ENCODE measurements at regions not wholly inside any gene's neighbourhood (a gene's known extent, or its start where the extent isn't known, plus 50 kb on each side); places are given as distances from the start of the nearest gene placed in this dataset.

- Histone ChIP-seq H3K27ac (ENCODE audit: poor library complexity, severe bottlenecking) (no peak overlapping the region), H3K36me3 (ENCODE audit: low read depth) (peaks cover 27% of the 10 kb centered on the region), H3K4me1 (ENCODE audit: insufficient read depth, poor library complexity, severe bottlenecking) (no peaks in the 10 kb centered on the region), H3K27me3 (ENCODE audit: insufficient read depth, poor library complexity, severe bottlenecking) (no peaks in the 10 kb centered on the region), H3K9me3 (ENCODE audit: severe bottlenecking) (peaks cover 4% of the 10 kb centered on the region), H3K4me3 (ENCODE audit: severe bottlenecking) (no peak overlapping the region)
- DNase-seq (ENCODE audit: low spot score) (no peak), ATAC-seq (ENCODE audit: low read depth) (no peak)
- TF ChIP-seq, protein P1, sequence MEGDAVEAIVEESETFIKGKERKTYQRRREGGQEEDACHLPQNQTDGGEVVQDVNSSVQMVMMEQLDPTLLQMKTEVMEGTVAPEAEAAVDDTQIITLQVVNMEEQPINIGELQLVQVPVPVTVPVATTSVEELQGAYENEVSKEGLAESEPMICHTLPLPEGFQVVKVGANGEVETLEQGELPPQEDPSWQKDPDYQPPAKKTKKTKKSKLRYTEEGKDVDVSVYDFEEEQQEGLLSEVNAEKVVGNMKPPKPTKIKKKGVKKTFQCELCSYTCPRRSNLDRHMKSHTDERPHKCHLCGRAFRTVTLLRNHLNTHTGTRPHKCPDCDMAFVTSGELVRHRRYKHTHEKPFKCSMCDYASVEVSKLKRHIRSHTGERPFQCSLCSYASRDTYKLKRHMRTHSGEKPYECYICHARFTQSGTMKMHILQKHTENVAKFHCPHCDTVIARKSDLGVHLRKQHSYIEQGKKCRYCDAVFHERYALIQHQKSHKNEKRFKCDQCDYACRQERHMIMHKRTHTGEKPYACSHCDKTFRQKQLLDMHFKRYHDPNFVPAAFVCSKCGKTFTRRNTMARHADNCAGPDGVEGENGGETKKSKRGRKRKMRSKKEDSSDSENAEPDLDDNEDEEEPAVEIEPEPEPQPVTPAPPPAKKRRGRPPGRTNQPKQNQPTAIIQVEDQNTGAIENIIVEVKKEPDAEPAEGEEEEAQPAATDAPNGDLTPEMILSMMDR (IDR thresholded peaks at IDR 0.05; ENCODE audit: poor library complexity, severe bottlenecking), result no peak
These were observed 1479.2 kb downstream of the UQCRFS1 start for GRCh38 chr19:27733551-27734266.

GRCh38 chr19:27729332-27729731 is 1483.6 kb downstream of the UQCRFS1 start:
- no peaks in the 10 kb centered on the region for H3K4me1 ChIP-seq (ENCODE audit: insufficient read depth, poor library complexity, severe bottlenecking)
- H3K36me3 ChIP-seq (ENCODE audit: low read depth), result peaks cover 30% of the 10 kb centered on the region
- H3K4me3 ChIP-seq (ENCODE audit: severe bottlenecking), result no peak overlapping the region
- no peak overlapping the region for H3K27ac ChIP-seq (ENCODE audit: poor library complexity, severe bottlenecking)
- no peaks in the 10 kb centered on the region for H3K27me3 ChIP-seq (ENCODE audit: insufficient read depth, poor library complexity, severe bottlenecking)
- DNase-seq (ENCODE audit: low spot score) (no peak), ATAC-seq (ENCODE audit: low read depth) (no peak)
- peaks cover 12% of the 10 kb centered on the region for H3K9me3 ChIP-seq (ENCODE audit: severe bottlenecking)
- TF ChIP-seq, protein P1 (IDR thresholded peaks at IDR 0.05; ENCODE audit: poor library complexity, severe bottlenecking), result no peak

- ATAC-seq (ENCODE audit: low read depth) (no peak), DNase-seq (ENCODE audit: low spot score) (no peak)
- peaks cover 12% of the 10 kb centered on the region for H3K9me3 ChIP-seq (ENCODE audit: severe bottlenecking)
- H3K4me1 ChIP-seq (ENCODE audit: insufficient read depth, poor library complexity, severe bottlenecking), result no peaks in the 10 kb centered on the region
- no peak overlapping the region for H3K27ac ChIP-seq (ENCODE audit: poor library complexity, severe bottlenecking)
- 0 out of 2 replicates have a peak, but pooled peaks cover 3% of the 10 kb centered on the region for H3K36me3 ChIP-seq (ENCODE audit: low read depth)
- TF ChIP-seq, protein P1 (IDR thresholded peaks at IDR 0.05; ENCODE audit: poor library complexity, severe bottlenecking), result no peak
- H3K4me3 ChIP-seq (ENCODE audit: severe bottlenecking), result no peak overlapping the region
- H3K27me3 ChIP-seq (ENCODE audit: insufficient read depth, poor library complexity, severe bottlenecking), result no peaks in the 10 kb centered on the region
These were observed 1490.3 kb downstream of the UQCRFS1 start for GRCh38 chr19:27722625-27723024.

DNA sequence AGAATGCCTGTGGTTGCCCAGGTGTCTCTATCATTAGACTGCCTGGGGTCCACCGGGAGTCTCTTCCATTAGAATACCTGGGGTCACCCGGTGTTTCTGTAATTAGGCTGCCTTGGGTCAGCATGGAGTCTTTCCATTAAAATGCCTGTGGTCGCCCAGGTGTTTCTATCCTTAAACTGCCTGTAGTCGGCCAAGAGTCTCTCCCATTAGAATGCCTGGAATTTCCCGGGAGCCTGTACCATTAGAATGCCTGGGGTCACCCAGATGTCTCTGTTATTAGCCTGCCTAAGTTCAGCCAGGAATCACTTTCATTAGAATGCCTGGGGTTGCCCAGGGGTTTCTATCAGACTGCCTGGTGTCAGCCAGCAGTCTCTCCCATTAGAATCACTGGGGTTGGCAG is 1492.8 kb downstream of the UQCRFS1 start:
- TF ChIP-seq, protein P1 (IDR thresholded peaks at IDR 0.05; ENCODE audit: poor library complexity, severe bottlenecking), result no peak
- H3K27ac ChIP-seq (ENCODE audit: poor library complexity, severe bottlenecking), result no peak overlapping the region
- no peaks in the 10 kb centered on the region for H3K4me1 ChIP-seq (ENCODE audit: insufficient read depth, poor library complexity, severe bottlenecking)
- no peaks in the 10 kb centered on the region for H3K36me3 ChIP-seq (ENCODE audit: low read depth)
- no peak overlapping the region for H3K4me3 ChIP-seq (ENCODE audit: severe bottlenecking)
- DNase-seq (ENCODE audit: low spot score) (no peak), ATAC-seq (ENCODE audit: low read depth) (no peak; the same call in 2 of the 3 replicates)
- H3K27me3 ChIP-seq (ENCODE audit: insufficient read depth, poor library complexity, severe bottlenecking), result no peaks in the 10 kb centered on the region
- peaks cover 6% of the 10 kb centered on the region for H3K9me3 ChIP-seq (ENCODE audit: severe bottlenecking)

DNA sequence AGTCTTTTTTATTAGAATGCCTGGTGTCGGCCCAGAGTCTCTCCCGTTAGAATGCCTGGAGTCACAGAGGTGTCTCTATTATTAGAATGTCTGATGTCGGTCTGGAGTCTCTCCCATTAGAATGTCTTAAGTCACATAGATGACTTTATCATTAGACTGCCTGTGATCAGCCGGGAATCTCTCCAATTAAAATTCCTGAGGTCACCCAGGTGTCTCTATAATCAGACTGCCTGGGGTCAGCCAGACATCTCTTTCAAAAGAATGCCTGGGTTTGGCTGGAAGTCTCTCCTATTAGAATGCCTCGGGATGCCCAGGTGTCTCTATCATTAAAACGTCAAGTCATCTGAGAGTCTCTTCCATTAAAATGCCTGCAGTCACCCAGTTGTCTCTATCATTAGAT is 1493.9 kb downstream of the UQCRFS1 start:
- ATAC-seq (ENCODE audit: low read depth) (no peak), DNase-seq (ENCODE audit: low spot score) (no peak)
- no peaks in the 10 kb centered on the region for H3K36me3 ChIP-seq (ENCODE audit: low read depth)
- H3K27ac ChIP-seq (ENCODE audit: poor library complexity, severe bottlenecking), result no peak overlapping the region
- H3K9me3 ChIP-seq (ENCODE audit: severe bottlenecking), result peaks cover 11% of the 10 kb centered on the region
- H3K27me3 ChIP-seq (ENCODE audit: insufficient read depth, poor library complexity, severe bottlenecking), result no peaks in the 10 kb centered on the region
- TF ChIP-seq, protein P1 (IDR thresholded peaks at IDR 0.05; ENCODE audit: poor library complexity, severe bottlenecking), result no peak
- H3K4me1 ChIP-seq (ENCODE audit: insufficient read depth, poor library complexity, severe bottlenecking), result no peaks in the 10 kb centered on the region
- no peak overlapping the region for H3K4me3 ChIP-seq (ENCODE audit: severe bottlenecking)
